Stomach (tissue), 4 donors: ENCODE measurements at regions not wholly inside any gene's neighbourhood (a gene's known extent, or its start where the extent isn't known, plus 50 kb on each side); places are given as distances from the start of the nearest gene placed in this dataset.

Experiments used
- CTCF ChIP-seq, 7 experiments: fragments of 450-650 bp in 4 of 7; fragments of 200-600 bp in 3 of 7; sonication (generic) in 3 of 7; IDR thresholded peaks; one replicate each; pipeline ENCODE4 v1.5.1; 2016 to 2019; ENCODE audit warnings: antibody characterized with exemption in 7 of 7, control low read depth in 2 of 7, mild to moderate bottlenecking in 1 of 7
- POLR2A ChIP-seq, 4 donors: fragments of 450-650 bp; IDR thresholded peaks; one replicate each; pipeline ENCODE4 v1.6.1; 2016; ENCODE audit warnings: antibody characterized with exemption in 4 of 4, control low read depth in 2 of 4, mild to moderate bottlenecking in 1 of 4, moderate library complexity in 1 of 4
- POLR2AphosphoS5 ChIP-seq, 3 donors: sonication (generic); formaldehyde crosslinking; IDR thresholded peaks; one replicate each; pipeline ENCODE4 v1.6.1; 2016; ENCODE audit warnings: antibody characterized with exemption in 3 of 3

GRCh38 chrX:113804819-113805218, 779.1 kb upstream of the HTR2C start:
- TF ChIP-seq CTCF (IDR thresholded peaks at IDR 0.05) (no peak), POLR2AphosphoS5 (IDR thresholded peaks at IDR 0.05) (no peak), POLR2A (IDR thresholded peaks at IDR 0.05) (no peak)
